IPS-18a (cell line): ENCODE measurements at regions not wholly inside any gene's neighbourhood (a gene's known extent, or its start where the extent isn't known, plus 50 kb on each side); places are given as distances from the start of the nearest gene placed in this dataset.
"Not testable (repeated sequence)": the region's sequence is repeated elsewhere in the genome, so short reads cannot be mapped to it uniquely, and the experiment has no call there.

ENCODE experiments used
- H3K27ac ChIP-seq: one replicate; pipeline ENCODE4 v1.5.1; 2013; ENCODE audit warnings: low read length
- H3K27me3 ChIP-seq: one replicate; pipeline ENCODE4 v1.6.1; 2013; ENCODE audit warnings: mild to moderate bottlenecking, low read length; ENCODE audit not compliant: control insufficient read depth, insufficient read depth
- H3K36me3 ChIP-seq: one replicate; pipeline ENCODE4 v1.6.1; 2013; ENCODE audit warnings: low read depth, low read length; ENCODE audit not compliant: control insufficient read depth
- H3K4me1 ChIP-seq: one replicate; pipeline ENCODE4 v1.6.1; 2013; ENCODE audit warnings: low read depth, low read length; ENCODE audit not compliant: control insufficient read depth
- H3K4me3 ChIP-seq: one replicate; pipeline ENCODE4 v1.5.1; 2013; ENCODE audit warnings: low read length
- H3K9ac ChIP-seq: one replicate; pipeline ENCODE4 v1.6.1; 2013; ENCODE audit warnings: mild to moderate bottlenecking, low read length, moderate library complexity
- H3K9me3 ChIP-seq: one replicate; pipeline ENCODE4 v1.6.1; 2013; ENCODE audit warnings: low read depth, low read length; ENCODE audit not compliant: control insufficient read depth

GRCh38 chr5:177900066-177900465 lies 96.0 kb downstream of the PROP1 start:
- H3K36me3 ChIP-seq, H3K4me3 ChIP-seq, H3K9me3 ChIP-seq, H3K27ac ChIP-seq, H3K27me3 ChIP-seq, H3K9ac ChIP-seq, H3K4me1 ChIP-seq: not testable (repeated sequence)

GRCh38 chr5:177894681-177895453 lies 101.2 kb downstream of the PROP1 start:
- H3K27ac ChIP-seq, H3K4me3 ChIP-seq, H3K4me1 ChIP-seq, H3K9me3 ChIP-seq, H3K9ac ChIP-seq, H3K27me3 ChIP-seq, H3K36me3 ChIP-seq: not testable (repeated sequence)

- not testable (repeated sequence) for H3K4me1 ChIP-seq, H3K9me3 ChIP-seq, H3K36me3 ChIP-seq, H3K27ac ChIP-seq, H3K4me3 ChIP-seq, H3K27me3 ChIP-seq, H3K9ac ChIP-seq
Measured at GRCh38 chr5:177892357-177892665, 103.7 kb downstream of the PROP1 start.

GRCh38 chr5:177891547-177892356 lies 104.3 kb downstream of the PROP1 start:
- not testable (repeated sequence) for H3K9me3 ChIP-seq, H3K27me3 ChIP-seq, H3K4me3 ChIP-seq, H3K4me1 ChIP-seq, H3K36me3 ChIP-seq, H3K9ac ChIP-seq, H3K27ac ChIP-seq

- not testable (repeated sequence) for H3K9me3 ChIP-seq, H3K4me1 ChIP-seq, H3K9ac ChIP-seq, H3K4me3 ChIP-seq, H3K36me3 ChIP-seq, H3K27ac ChIP-seq, H3K27me3 ChIP-seq
Measured at GRCh38 chr5:177883295-177883694, 100.6 kb upstream of the FAM153A start.

- H3K36me3 ChIP-seq, H3K27ac ChIP-seq, H3K9ac ChIP-seq, H3K4me1 ChIP-seq, H3K9me3 ChIP-seq, H3K27me3 ChIP-seq: not testable (repeated sequence)
- H3K4me3 ChIP-seq: peak overlapping the region; percentile 52
Measured at GRCh38 chr5:177875900-177876238, 93.2 kb upstream of the FAM153A start.

GRCh38 chr5:177875013-177875899 lies 92.6 kb upstream of the FAM153A start:
- H3K27me3 ChIP-seq: not testable (repeated sequence)

GRCh38 chr5:177863822-177864446 lies 81.2 kb upstream of the FAM153A start:
- not testable (repeated sequence) for H3K27ac ChIP-seq, H3K4me3 ChIP-seq, H3K9me3 ChIP-seq, H3K9ac ChIP-seq, H3K27me3 ChIP-seq, H3K36me3 ChIP-seq, H3K4me1 ChIP-seq

More at GRCh38 chr5:177875013-177875899, 92.6 kb upstream of the FAM153A start:
- H3K9ac ChIP-seq, H3K9me3 ChIP-seq, H3K36me3 ChIP-seq, H3K4me3 ChIP-seq, H3K27ac ChIP-seq, H3K4me1 ChIP-seq: not testable (repeated sequence)

GRCh38 chr5:177857642-177858200 lies 75.0 kb upstream of the FAM153A start:
- H3K9me3 ChIP-seq, H3K4me3 ChIP-seq, H3K27ac ChIP-seq, H3K4me1 ChIP-seq, H3K27me3 ChIP-seq, H3K9ac ChIP-seq, H3K36me3 ChIP-seq: not testable (repeated sequence)

GRCh38 chr5:177856474-177856873 lies 73.8 kb upstream of the FAM153A start:
- H3K9ac ChIP-seq, H3K36me3 ChIP-seq, H3K27me3 ChIP-seq, H3K4me1 ChIP-seq, H3K9me3 ChIP-seq, H3K4me3 ChIP-seq, H3K27ac ChIP-seq: not testable (repeated sequence)

- not testable (repeated sequence) for H3K4me3 ChIP-seq, H3K27me3 ChIP-seq, H3K4me1 ChIP-seq, H3K9me3 ChIP-seq, H3K36me3 ChIP-seq, H3K9ac ChIP-seq, H3K27ac ChIP-seq
Measured at GRCh38 chr5:177847914-177848313, 65.2 kb upstream of the FAM153A start.
